ENCODE measurements at regions not wholly inside any gene's neighbourhood (a gene's known extent, or its start where the extent isn't known, plus 50 kb on each side); places are given as distances from the start of the nearest gene placed in this dataset.

DNA sequence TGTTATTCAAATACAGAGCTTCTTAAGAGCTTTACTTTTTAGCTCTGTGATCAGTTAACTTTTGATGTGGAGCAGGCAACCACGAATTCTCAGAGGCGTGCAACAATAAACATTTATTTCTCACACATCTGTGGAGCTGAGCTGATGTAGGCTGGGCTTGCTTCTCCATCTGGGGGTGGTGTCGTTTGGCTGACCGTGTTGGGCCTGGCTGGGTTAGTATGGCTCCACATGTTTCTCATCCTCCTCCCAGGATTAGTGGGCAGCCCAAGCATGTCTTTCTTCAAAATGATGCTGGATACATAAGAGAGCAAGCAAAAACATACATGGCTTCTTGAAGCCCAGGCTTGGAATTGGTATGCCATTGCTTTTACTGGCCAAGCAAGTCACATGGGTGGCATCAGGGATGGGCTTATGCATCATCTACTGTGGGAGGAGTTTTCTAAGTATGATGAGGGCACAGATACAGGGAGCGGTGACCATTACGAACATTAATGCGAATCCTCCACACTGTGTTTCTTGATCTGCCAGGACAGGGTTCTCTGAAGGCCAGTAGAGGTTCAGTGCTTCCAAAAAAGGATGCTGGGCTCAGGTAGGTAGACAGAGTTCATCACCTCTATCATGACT, 157.0 kb upstream of the TNP1 start:
- TF ChIP-seq, protein P1, sequence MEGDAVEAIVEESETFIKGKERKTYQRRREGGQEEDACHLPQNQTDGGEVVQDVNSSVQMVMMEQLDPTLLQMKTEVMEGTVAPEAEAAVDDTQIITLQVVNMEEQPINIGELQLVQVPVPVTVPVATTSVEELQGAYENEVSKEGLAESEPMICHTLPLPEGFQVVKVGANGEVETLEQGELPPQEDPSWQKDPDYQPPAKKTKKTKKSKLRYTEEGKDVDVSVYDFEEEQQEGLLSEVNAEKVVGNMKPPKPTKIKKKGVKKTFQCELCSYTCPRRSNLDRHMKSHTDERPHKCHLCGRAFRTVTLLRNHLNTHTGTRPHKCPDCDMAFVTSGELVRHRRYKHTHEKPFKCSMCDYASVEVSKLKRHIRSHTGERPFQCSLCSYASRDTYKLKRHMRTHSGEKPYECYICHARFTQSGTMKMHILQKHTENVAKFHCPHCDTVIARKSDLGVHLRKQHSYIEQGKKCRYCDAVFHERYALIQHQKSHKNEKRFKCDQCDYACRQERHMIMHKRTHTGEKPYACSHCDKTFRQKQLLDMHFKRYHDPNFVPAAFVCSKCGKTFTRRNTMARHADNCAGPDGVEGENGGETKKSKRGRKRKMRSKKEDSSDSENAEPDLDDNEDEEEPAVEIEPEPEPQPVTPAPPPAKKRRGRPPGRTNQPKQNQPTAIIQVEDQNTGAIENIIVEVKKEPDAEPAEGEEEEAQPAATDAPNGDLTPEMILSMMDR (IDR thresholded peaks at IDR 0.05) = no peak

DNA sequence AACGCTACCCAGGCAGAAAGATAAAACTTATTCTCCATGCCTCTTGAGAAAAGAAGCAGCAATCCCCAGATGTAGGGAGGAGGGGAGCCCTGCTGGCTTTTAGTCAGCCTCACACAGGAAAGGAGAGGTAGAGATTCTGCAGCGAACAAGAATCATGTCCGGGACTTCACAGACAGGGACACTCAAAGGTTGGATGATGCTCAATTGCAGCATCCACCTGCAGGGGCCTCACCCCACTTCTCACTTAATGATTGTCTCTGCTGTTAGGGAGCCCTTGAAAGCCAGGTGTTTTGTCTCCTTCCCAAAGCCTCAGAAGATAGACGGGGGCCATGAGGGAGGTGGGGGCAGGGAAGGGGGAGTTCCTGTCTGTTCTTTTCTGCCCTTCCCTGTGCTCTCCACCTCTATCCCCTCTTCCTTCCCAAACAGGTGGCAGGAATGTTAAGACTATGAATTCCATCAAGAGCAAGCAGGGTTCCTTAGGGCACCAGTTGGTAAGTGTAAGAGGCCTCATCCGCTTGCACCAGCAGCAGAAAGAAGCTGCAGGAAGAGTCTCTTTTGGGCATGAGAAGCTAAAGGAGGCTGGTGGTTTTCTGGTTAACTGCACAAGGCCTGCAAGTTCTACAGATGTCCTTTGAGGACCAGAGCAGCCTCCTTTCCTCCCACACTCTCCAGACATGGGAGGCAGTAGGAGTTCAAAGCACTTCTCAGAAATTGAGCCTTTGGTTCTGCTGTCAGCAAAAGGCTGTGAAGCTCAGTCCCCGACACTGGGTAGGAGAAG, 154.7 kb upstream of the TNP1 start:
- TF ChIP-seq, protein P1 (IDR thresholded peaks at IDR 0.05) = no peak

DNA sequence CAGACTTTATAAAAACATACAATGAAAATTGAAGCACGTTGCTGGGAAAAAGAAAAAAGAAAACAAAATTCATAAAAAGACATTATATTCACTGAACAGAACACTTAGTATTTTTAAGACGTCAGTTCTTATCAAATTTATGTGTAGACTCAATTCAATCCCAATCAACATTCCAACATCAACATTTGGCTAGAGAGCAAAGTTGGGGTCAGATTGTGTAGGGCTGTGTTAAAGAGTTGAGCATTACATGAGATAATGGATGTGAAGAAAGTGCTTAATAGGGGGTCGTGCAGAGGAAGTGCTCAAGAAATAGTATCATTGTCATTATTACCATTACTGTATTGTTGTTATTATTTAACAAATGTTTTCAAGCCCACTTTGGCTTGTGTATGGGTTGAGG, 154.1 kb upstream of the TNP1 start:
- TF ChIP-seq, protein P1 (IDR thresholded peaks at IDR 0.05) = no peak

DNA sequence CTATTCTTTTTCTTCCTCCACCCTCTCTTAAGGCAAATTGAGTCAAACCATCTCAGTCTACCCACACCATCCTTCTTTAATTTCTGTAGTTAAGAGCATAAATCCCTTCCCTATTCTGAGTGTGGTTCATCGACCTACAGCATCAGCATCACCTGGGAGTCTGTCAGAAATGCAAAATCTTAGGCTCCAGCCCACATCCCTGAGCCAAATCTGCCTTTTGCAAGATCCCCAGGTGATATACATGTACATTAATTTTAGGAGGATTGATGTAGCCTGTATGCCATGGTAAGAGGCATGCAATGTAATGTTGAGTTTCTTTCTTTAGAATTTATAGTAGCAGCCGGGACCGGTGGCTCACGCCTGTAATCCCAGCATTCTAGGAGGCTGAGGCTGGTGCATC, 151.7 kb upstream of the TNP1 start:
- TF ChIP-seq, protein P1 (IDR thresholded peaks at IDR 0.05) = no peak

DNA sequence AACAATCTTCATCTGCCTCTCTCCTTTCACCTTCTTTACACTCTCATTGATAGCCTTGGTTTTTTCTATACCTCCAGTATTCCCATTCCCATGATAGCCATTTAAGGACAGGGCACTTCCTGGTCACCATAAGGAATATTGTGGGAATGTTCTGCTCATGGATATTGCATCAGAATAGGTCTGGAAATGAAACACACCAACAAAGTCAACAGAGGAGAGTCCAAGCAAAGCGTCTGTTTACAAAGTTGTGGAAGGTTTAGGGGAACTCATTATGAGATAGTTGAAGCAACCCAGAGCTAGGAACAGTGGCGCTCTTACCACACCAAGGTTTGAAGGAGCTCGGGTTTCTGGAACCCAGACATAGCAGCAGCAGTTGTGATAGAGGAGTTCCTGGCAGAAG, 150.3 kb upstream of the TNP1 start:
- TF ChIP-seq, protein P1 (IDR thresholded peaks at IDR 0.05) = no peak

DNA sequence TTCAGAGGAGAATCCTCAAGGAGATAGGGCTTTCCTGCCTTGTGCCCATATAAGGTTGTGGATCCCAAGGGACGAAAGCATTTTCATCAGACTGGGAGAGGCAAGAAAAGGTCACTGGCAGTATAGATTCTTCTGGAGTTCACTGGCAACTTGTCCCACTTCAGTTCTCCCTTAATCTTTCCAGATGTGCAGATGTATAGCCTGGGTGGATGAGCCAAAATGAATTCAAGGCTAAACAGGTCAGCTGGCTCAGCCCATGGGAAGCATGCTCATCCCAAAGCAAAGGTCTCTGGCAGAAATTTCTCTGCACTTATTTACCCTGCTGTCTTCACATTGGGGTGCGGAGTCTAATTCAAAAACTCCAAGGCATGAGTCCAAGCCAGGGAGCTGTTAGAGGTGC, 148.9 kb upstream of the TNP1 start:
- TF ChIP-seq, protein P1 (IDR thresholded peaks at IDR 0.05) = no peak

DNA sequence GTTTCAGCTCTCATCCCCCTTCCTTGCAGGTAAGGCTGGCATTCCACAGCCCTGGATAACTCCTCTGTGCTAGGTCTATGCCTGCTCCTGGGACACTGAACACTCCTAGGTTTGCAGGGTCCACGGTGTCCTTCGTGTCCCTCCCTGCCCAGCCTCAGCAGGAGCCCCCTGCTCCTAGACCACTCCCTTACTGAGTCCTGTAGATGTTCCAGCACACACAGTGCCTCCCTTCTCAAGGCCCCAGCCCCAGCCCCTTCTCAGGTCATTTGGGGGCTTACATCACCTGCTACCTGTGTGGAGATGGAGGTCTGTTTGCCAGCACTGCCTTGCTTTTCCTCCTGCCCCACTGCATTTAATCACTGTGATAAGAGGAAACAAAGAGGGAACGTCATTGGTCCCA, 146.4 kb upstream of the TNP1 start:
- TF ChIP-seq, protein P1 (IDR thresholded peaks at IDR 0.05) = no peak
